ENCODE measurements at regions not wholly inside any gene's neighbourhood (a gene's known extent, or its start where the extent isn't known, plus 50 kb on each side); places are given as distances from the start of the nearest gene placed in this dataset.

- DNase-seq (ENCODE audit: low spot score): no peak
Measured at GRCh38 chr6:28737750-28738395, 185.9 kb downstream of the TRIM27 start.

DNA sequence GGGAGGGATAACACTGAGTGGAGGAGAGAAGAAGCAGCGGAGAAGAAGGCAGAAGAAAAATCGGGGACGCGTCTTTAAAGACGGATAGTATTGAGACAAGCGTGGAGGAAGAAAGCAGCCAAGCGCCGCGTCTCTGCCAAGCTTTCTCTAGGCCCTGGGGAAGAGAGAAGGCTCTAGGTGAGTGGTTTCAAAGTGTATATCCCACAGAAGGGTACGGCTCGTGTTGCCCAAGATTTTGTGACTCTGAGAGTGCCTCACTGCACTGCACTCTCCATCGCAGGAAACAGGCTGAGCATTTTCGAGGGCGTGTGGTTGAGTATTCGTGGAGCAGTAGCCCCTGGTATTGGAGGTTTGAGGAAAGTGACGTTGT, 185.4 kb downstream of the TRIM27 start:
- no peak for DNase-seq (ENCODE audit: low spot score)

GRCh38 chr6:28741363-28741762, 182.4 kb downstream of the TRIM27 start:
- no peak for DNase-seq (ENCODE audit: low spot score)

- DNase-seq (ENCODE audit: low spot score): peak; percentile 31
Measured at GRCh38 chr6:28742668-28743270, 181.0 kb downstream of the TRIM27 start.

- DNase-seq (ENCODE audit: low spot score): no peak
Measured at GRCh38 chr6:28743271-28743789, 180.5 kb downstream of the TRIM27 start.

DNA sequence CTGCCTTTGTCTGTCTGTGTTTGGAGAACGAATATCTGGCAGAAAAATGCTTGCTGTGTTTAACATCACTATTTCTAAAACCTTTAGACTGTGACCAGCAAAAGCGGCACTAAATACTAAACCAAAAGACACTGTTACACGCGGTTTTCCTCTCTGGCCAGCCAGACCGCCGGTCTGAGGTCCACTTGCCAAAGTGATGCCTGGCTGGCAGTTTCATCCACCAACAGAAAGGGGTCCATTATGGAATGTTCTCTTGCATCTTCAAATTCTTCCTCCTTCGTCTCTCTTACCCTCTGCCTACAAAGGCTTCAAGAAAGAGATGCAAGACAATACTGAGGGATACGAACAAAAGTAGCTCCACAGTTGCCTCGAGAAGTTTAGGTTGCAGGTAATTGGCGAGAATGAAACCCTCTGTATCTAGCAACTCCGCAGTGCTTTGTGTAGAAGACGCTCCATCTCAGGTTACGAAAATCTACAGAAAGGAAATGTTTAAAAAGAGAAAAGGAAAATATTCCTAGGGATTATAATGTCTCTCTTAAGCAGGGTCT, 176.6 kb downstream of the TRIM27 start:
- no peak for DNase-seq (ENCODE audit: low spot score)

DNA sequence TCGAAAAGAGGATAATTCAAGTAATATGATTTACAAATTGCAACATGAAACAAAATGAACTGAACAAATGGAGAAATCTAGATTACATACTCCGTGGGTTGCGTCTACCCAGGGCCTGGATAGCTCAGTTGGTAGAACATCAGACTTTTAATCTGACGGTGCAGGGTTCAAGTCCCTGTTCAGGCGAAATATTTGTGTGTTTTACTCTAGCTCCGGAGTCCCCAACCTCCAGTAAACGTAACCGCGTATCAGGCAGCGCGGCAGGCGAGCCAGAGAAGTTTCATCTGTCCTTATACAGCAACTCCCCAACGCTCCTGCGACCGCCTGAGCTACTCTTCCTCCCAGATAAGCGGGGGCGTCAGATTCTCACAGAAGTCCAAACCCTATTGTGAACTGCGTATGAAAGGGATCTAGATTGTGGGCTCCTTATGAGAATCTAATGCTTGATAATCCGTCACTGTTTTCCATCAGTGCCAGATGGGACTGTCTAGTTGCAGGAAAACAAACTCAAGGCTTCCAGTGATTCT, 176.1 kb downstream of the TRIM27 start:
- DNase-seq (ENCODE audit: low spot score): peak; percentile 64

- DNase-seq (ENCODE audit: low spot score): no peak
Measured at GRCh38 chr6:28748192-28748591, 175.6 kb downstream of the TRIM27 start.

GRCh38 chr6:28750926-28751458, 172.8 kb downstream of the TRIM27 start:
- no peak for DNase-seq (ENCODE audit: low spot score)

- DNase-seq (ENCODE audit: low spot score): no peak
Measured at GRCh38 chr6:28751514-28751913, 172.3 kb downstream of the TRIM27 start.

DNA sequence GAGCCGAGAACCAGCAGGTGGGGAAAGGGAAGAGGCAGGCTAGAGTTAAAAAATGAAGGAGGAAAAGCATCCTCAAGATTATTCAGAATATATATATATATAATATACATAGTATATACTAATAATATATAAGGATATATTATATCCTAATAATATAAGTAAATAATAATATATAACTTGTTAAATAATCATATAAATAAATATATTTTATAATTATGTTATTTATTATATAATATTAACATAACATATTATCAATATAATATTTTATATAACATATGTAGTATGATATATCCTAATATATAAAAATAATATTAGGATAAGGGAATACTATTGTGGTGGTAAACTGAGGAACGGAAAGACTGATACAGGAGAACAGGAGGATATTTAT, 171.8 kb downstream of the TRIM27 start:
- no peak for DNase-seq (ENCODE audit: low spot score)

DNA sequence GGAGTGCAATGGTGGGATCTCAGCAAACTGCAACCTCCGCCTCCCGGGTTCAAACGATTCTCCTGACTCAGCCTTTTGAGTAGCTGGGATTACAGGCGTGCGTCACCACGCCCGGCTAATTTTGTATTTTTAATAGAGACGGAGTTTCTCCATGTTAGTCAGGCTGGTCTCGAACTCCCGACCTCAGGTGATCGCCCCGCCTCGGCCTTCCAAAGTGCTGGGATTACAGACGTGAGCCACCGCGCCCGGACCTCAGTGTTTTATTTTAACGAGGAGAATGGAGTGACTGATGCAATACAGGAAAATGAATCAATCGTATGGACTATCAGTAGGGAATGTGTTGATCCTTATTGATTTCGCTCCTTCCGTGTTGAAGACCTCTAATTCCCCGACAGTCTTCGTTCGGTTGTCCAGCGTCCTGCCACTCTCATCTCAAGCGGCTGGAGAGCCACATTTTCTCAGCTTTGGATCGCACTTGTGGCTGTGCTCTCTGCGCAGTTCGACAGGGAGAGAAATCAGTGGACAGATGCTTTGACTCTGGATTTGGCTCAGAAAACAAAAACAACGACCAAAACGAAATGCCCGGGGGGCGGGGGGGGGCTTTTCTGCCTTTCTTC, 166.2 kb downstream of the TRIM27 start:
- no peak for DNase-seq (ENCODE audit: low spot score)

DNA sequence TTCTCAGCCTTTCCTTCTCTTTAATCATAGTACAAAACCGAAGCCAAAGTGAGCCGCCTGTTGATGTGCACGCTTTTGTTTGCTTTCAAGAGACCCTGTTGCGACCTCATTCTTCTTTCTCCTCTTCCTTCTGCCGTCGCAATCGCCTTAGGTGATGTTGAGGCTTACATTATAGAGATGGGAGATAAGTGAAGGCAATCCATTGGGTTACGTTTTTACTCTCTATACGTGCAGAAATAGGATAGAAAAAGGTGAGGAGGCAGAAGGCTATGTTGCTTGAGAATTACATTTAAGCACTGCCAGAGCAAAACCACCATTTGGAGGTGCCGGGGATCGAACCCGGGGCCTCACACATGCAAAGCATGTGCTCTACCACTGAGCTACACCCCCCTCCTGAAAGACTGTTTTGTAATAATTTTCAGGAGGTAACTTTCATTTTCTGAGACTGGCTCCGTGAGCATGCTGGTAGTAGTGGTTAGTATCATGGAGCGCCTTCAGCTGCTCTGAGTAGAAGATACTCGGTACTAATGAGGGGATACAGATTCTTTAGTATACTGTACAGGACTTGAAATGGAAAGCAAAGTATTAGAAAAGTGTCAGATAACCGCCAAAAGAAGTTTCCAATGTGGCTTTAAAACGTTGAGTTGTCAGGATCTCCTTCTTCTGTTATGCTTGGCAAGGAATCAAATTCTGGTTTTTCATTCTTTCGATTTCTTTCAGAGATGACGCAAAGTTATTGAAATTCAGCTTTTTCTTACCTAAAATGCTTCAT, 165.6 kb downstream of the TRIM27 start:
- DNase-seq (ENCODE audit: low spot score): peak; percentile 34

DNA sequence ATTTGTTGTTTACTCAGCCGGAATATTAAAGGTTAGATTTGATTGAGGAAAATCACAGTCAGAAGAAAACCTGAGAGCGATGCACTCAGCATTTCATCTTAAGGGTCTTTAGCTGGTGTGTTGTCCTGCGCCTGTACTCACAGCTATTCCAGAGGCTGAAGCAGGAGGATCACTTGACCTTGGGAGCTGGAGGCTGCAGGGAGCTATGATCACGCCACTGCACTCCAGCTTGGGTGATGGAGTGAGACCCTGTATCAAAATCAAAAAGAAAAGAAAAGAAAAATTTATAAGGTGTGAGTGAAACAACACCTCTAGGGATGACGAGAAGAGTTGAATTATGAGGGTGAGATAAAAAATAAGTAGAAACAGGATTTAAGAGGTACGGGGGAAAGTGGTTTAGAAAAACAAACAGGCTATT, 165.0 kb downstream of the TRIM27 start:
- no peak for DNase-seq (ENCODE audit: low spot score)

DNA sequence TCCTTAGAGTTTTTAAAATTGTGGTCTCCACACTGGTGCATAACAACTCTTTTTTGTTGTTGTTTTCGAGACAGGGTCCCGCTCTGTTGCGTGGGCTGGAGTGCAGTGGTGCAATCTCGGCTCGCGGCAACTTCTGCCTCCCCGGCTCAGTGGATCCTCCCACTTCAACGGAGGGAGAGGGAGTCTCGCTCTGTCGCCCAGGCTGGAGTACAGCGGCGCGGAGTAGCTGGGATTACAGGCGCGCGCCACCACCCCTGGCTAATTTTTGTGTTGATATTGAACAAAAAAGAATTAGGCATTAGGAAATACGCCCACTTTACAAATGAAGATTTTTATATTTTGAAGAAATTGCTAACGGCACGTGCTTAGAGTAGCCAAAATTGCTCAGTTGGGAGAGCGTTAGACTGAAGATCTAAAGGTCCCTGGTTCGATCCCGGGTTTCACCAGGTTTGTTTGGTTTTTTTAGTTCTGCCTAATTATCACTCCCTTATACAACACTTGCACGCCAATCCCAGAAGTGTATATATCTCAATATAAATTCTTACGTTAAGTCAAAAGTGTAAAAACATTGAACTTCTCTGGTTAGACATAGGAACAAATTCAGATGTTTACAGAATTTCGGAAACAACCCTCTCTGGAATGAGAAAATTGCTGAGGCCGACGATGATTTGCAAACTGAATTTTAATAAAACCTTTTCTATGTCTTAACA, 159.6 kb downstream of the TRIM27 start:
- DNase-seq (ENCODE audit: low spot score): no peak

DNA sequence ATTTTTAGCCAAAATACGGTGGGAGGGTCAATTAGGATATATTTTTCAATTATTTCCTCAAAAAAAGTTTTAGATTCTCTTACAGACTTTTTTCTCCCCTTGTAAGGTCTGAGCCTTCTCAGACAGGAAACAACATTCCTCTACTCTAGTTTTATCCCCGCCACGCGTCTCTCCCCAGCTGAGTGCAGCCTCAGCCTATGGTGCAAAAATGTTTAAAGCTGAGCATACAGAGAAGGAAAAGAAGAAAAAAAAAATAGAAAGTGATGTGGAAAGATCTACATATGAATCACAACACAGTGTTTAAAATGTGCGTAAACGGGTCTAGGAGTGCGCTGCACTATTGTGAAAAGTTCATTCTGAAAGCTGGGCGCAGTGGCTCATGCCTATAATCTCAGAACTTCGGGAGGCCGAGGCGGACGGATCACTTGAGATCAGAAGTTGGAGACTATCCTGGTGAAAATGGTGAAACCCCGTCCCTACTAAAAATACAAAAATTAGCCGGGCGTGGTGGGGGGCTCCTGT, 159.0 kb downstream of the TRIM27 start:
- no peak for DNase-seq (ENCODE audit: low spot score)

GRCh38 chr6:28765978-28766351, 157.8 kb downstream of the TRIM27 start:
- DNase-seq (ENCODE audit: low spot score): no peak

- no peak for DNase-seq (ENCODE audit: low spot score)
Measured at GRCh38 chr6:28766426-28766825, 157.4 kb downstream of the TRIM27 start.

- DNase-seq (ENCODE audit: low spot score): no peak
Measured at GRCh38 chr6:28767133-28767532, 156.7 kb downstream of the TRIM27 start.

GRCh38 chr6:28767691-28768090, 156.1 kb downstream of the TRIM27 start:
- no peak for DNase-seq (ENCODE audit: low spot score)
